ENCODE measurements at regions not wholly inside any gene's neighbourhood (a gene's known extent, or its start where the extent isn't known, plus 50 kb on each side); places are given as distances from the start of the nearest gene placed in this dataset.

- Histone ChIP-seq H3K79me2 (ENCODE audit: insufficient read depth, low read length) (no peaks in the 10 kb centered on the region), H3K4me2 (ENCODE audit: insufficient read depth, low read length) (no peak overlapping the region), H4K20me1 (ENCODE audit: insufficient read depth, low read length) (no peaks in the 10 kb centered on the region), H3K36me3 (ENCODE audit: insufficient read depth, low read length) (no peaks in the 10 kb centered on the region), H3K9ac (ENCODE audit: low read depth, low read length) (no peak overlapping the region), H2AFZ (ENCODE audit: low read depth, low read length) (no peak overlapping the region), H3K4me1 (ENCODE audit: insufficient read depth, low read length) (no peaks in the 10 kb centered on the region), H3K27ac (ENCODE audit: low read length) (no peak overlapping the region), H3K4me3 (ENCODE audit: low read depth in 1 of 2, low read length in 2 of 2) (no peak overlapping the region), H3K27me3 (ENCODE audit: insufficient read depth, low read length, poor library complexity) (no peaks in the 10 kb centered on the region), H3K9me3 (ENCODE audit: insufficient read depth, low read length, severe bottlenecking) (no peaks in the 10 kb centered on the region)
- ATAC-seq (ENCODE audit: insufficient read depth, low read depth), result no peak
- no peak for DNase-seq
- TF ChIP-seq CTCF (IDR thresholded peaks at IDR 0.05; ENCODE audit: borderline replicate concordance, extremely low read depth, low read length, poor library complexity, severe bottlenecking), result no peak
Observed at GRCh38 chr4:107349732-107350131, 313.6 kb upstream of the DKK2 start.

- no peak for TF ChIP-seq EZH2 (IDR thresholded peaks at IDR 0.05; ENCODE audit: borderline replicate concordance, low read depth, low read length, severe bottlenecking)
- TF ChIP-seq CTCF (IDR thresholded peaks at IDR 0.05; ENCODE audit: borderline replicate concordance, extremely low read depth, low read length, poor library complexity, severe bottlenecking), result no peak
- Histone ChIP-seq H3K79me2 (ENCODE audit: insufficient read depth, low read length) (no peaks in the 10 kb centered on the region), H3K9ac (ENCODE audit: low read depth, low read length) (no peak overlapping the region), H3K27me3 (ENCODE audit: insufficient read depth, low read length, poor library complexity) (no peaks in the 10 kb centered on the region), H4K20me1 (ENCODE audit: insufficient read depth, low read length) (no peaks in the 10 kb centered on the region), H3K36me3 (ENCODE audit: insufficient read depth, low read length) (no peaks in the 10 kb centered on the region), H3K27ac (ENCODE audit: low read length) (no peak overlapping the region), H2AFZ (ENCODE audit: low read depth, low read length) (no peak overlapping the region), H3K4me3 (ENCODE audit: low read depth in 1 of 2, low read length in 2 of 2) (no peak overlapping the region), H3K9me3 (ENCODE audit: insufficient read depth, low read length, severe bottlenecking) (no peaks in the 10 kb centered on the region), H3K4me1 (ENCODE audit: insufficient read depth, low read length) (no peaks in the 10 kb centered on the region), H3K4me2 (ENCODE audit: insufficient read depth, low read length) (no peak overlapping the region)
- DNase-seq (no peak), ATAC-seq (ENCODE audit: insufficient read depth, low read depth) (no peak)
Observed at GRCh38 chr4:107349266-107349665, 313.2 kb upstream of the DKK2 start.

GRCh38 chr4:107348188-107349050, 312.3 kb upstream of the DKK2 start:
- Histone ChIP-seq H3K4me2 (ENCODE audit: insufficient read depth, low read length) (no peak overlapping the region), H3K27me3 (ENCODE audit: insufficient read depth, low read length, poor library complexity) (no peaks in the 10 kb centered on the region), H3K27ac (ENCODE audit: low read length) (no peak overlapping the region), H2AFZ (ENCODE audit: low read depth, low read length) (no peak overlapping the region), H3K4me3 (ENCODE audit: low read depth in 1 of 2, low read length in 2 of 2) (no peak overlapping the region), H3K9me3 (ENCODE audit: insufficient read depth, low read length, severe bottlenecking) (no peaks in the 10 kb centered on the region), H4K20me1 (ENCODE audit: insufficient read depth, low read length) (no peaks in the 10 kb centered on the region), H3K79me2 (ENCODE audit: insufficient read depth, low read length) (no peaks in the 10 kb centered on the region), H3K36me3 (ENCODE audit: insufficient read depth, low read length) (no peaks in the 10 kb centered on the region), H3K4me1 (ENCODE audit: insufficient read depth, low read length) (no peaks in the 10 kb centered on the region), H3K9ac (ENCODE audit: low read depth, low read length) (no peak overlapping the region)
- ATAC-seq (ENCODE audit: insufficient read depth, low read depth), result no peak
- TF ChIP-seq CTCF (IDR thresholded peaks at IDR 0.05; ENCODE audit: borderline replicate concordance, extremely low read depth, low read length, poor library complexity, severe bottlenecking) (no peak), EZH2 (IDR thresholded peaks at IDR 0.05; ENCODE audit: borderline replicate concordance, low read depth, low read length, severe bottlenecking) (no peak)
- no peak for DNase-seq
